Panc1 (cell line): ENCODE measurements at regions not wholly inside any gene's neighbourhood (a gene's known extent, or its start where the extent isn't known, plus 50 kb on each side); places are given as distances from the start of the nearest gene placed in this dataset.

Experiments
- ATAC-seq: fragments of 200-7000 bp; cut with Tn5 transposase; 2 replicates; pipeline ENCODE4 v1.9.1; 2020; ENCODE audit warnings: mild to moderate bottlenecking, moderate library complexity
- BruUV-seq: library from RNA; stranded (reverse); fragments of 400-500 nt; replicated peaks from 2 replicates; lab custom pipeline; 2021; lab: Mats Ljungman, UMichigan
- CTCF ChIA-PET: fragments of 300-600 bp; sonication (Branson Sonifier 250); formaldehyde crosslinking; loops from one replicate; lab custom pipeline; 2022; ENCODE audit warnings: antibody characterized with exemption; lab: Charles Lee
- POLR2A ChIA-PET: fragments of 300-600 bp; sonication (Branson Sonifier 250); formaldehyde crosslinking; loops from one replicate; lab custom pipeline; 2022; ENCODE audit warnings: antibody characterized with exemption; lab: Charles Lee
- DNase-seq: peaks from one replicate; pipeline ENCODE4 v3.0.0-alpha.2; 2010; ENCODE audit warnings: low read depth, low spot score
- H3K27ac ChIP-seq: 2 replicates; pipeline ENCODE4 v1.5.1; 2011; ENCODE audit warnings: mild to moderate bottlenecking, low read length, inconsistent platforms
- H3K27me3 ChIP-seq: fragments of 200-500 bp; sonication (Bioruptor generic); 2 replicates; pipeline ENCODE4 v1.6.0; 2014; ENCODE audit warnings: low read length, inconsistent platforms; ENCODE audit not compliant: control insufficient read depth, insufficient read depth
- H3K36me3 ChIP-seq: fragments of 200-500 bp; sonication (Bioruptor generic); 2 replicates; pipeline ENCODE4 v1.5.1; 2014; ENCODE audit warnings: inconsistent platforms, mild to moderate bottlenecking, low read length, moderate library complexity; ENCODE audit not compliant: control insufficient read depth, insufficient read depth
- H3K4me1 ChIP-seq: 2 replicates; pipeline ENCODE4 v1.5.1; 2011; ENCODE audit warnings: inconsistent platforms, mild to moderate bottlenecking, low read length, moderate library complexity; ENCODE audit not compliant: control insufficient read depth, insufficient read depth
- H3K4me3 ChIP-seq, 2 experiments: 2 replicates each; pipeline ENCODE4 v1.5.1; 2011 to 2012; ENCODE audit warnings: low read depth in 2 of 2, low read length in 2 of 2, mild to moderate bottlenecking in 2 of 2, inconsistent platforms in 1 of 2, moderate library complexity in 1 of 2
- H3K9me3 ChIP-seq: fragments of 200-500 bp; sonication (Bioruptor generic); 2 replicates; pipeline ENCODE4 v1.5.1; 2014; ENCODE audit warnings: low read depth, mild to moderate bottlenecking, inconsistent platforms, low read length, moderate library complexity; ENCODE audit not compliant: control insufficient read depth, insufficient read depth
- POLR2AphosphoS5 ChIP-seq: IDR thresholded peaks from 2 replicates; pipeline ENCODE4 v1.6.1; 2012; ENCODE audit warnings: mild to moderate bottlenecking, low read depth, low read length, moderate library complexity
- REST ChIP-seq, 2 experiments: IDR thresholded peaks; 2 replicates each; pipeline ENCODE4 v1.6.1; 2011 to 2012; ENCODE audit warnings: low read depth in 2 of 2, control low read depth in 1 of 2, low read length in 1 of 2, mild to moderate bottlenecking in 1 of 2, moderate library complexity in 1 of 2; ENCODE audit not compliant: insufficient read depth in 1 of 2
- SIN3A ChIP-seq: IDR thresholded peaks from 2 replicates; pipeline ENCODE4 v1.6.1; 2012; ENCODE audit warnings: low read depth, mild to moderate bottlenecking, low read length, moderate library complexity, borderline replicate concordance; ENCODE audit not compliant: insufficient read depth
- TCF7L2 ChIP-seq: IDR thresholded peaks from 2 replicates; pipeline ENCODE4 v1.6.1; 2011; ENCODE audit warnings: mild to moderate bottlenecking, low read depth, low read length, inconsistent platforms
- in situ Hi-C: cut with HindIII; loops from 2 replicates; pipeline ENCODE4 v1.10.0; 2016; ENCODE audit warnings: low sequenced_read_pairs, low pct_unique_long_range_greater_than_20kb
- intact Hi-C: fragments of 100-400 bp; cut with micrococcal nuclease; formaldehyde crosslinking; loops from one replicate; pipeline ENCODE4 v1.10.0; 2022; ENCODE audit not compliant: unreplicated experiment
- TF ChIP-seq, protein P1 (sequence below): fragments of 450-650 bp; IDR thresholded peaks from 2 replicates; pipeline ENCODE4 v1.5.1; 2017; ENCODE audit warnings: mild to moderate bottlenecking

- H3K9me3 ChIP-seq: no peaks in the 10 kb centered on the region
- no peaks in the 10 kb centered on the region for H3K36me3 ChIP-seq
- DNase-seq (no peak), ATAC-seq (no peak)
- in situ Hi-C loops: no loop called here
- no peaks in the 10 kb centered on the region for H3K27me3 ChIP-seq
- no peaks in the 10 kb centered on the region for H3K4me1 ChIP-seq
- ChIA-PET POLR2A (no interaction called here), CTCF (no interaction called here)
- H3K27ac ChIP-seq: no peak overlapping the region
- H3K4me3 ChIP-seq: no peak overlapping the region
- no TSS peak for BruUV-seq
- intact Hi-C loops: no loop called here
- TF ChIP-seq REST (IDR thresholded peaks at IDR 0.05; ENCODE audit: insufficient read depth in 1 of 2, low read depth in 2 of 2, low read length in 1 of 2) (no peak), TCF7L2 (no peak), POLR2AphosphoS5 (no peak), SIN3A (no peak)
- TF ChIP-seq, protein P1, sequence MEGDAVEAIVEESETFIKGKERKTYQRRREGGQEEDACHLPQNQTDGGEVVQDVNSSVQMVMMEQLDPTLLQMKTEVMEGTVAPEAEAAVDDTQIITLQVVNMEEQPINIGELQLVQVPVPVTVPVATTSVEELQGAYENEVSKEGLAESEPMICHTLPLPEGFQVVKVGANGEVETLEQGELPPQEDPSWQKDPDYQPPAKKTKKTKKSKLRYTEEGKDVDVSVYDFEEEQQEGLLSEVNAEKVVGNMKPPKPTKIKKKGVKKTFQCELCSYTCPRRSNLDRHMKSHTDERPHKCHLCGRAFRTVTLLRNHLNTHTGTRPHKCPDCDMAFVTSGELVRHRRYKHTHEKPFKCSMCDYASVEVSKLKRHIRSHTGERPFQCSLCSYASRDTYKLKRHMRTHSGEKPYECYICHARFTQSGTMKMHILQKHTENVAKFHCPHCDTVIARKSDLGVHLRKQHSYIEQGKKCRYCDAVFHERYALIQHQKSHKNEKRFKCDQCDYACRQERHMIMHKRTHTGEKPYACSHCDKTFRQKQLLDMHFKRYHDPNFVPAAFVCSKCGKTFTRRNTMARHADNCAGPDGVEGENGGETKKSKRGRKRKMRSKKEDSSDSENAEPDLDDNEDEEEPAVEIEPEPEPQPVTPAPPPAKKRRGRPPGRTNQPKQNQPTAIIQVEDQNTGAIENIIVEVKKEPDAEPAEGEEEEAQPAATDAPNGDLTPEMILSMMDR: no peak
These were observed 55.4 kb upstream of the SLC10A7 start for GRCh38 chr4:146577111-146577510.

DNA sequence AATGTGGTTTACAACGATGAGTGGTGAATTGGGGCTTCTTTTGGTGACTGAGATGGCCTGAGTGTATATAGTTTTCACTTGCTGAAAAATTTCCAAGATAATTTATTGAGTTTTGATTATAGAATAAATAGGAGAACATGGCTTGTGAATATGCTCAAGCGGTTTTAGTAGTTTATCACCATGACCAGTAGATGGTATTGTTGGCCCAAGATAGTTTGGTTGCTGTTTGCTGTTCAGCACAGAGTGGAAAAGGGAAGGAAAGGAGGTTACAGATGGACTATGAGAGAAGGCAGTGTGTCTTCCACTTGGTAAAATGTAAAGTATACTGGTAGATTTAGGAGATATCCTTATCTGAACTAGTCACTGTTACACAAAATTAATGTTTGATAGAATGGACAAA lies 55.8 kb upstream of the POU4F2 start:
- in situ Hi-C loops (no loop called here), intact Hi-C loops (no loop called here)
- ATAC-seq: no peak
- H3K9me3 ChIP-seq: no peaks in the 10 kb centered on the region
- H3K36me3 ChIP-seq: no peaks in the 10 kb centered on the region
- H3K27ac ChIP-seq: no peak overlapping the region
- H3K27me3 ChIP-seq: no peaks in the 10 kb centered on the region
- no peaks in the 10 kb centered on the region for H3K4me1 ChIP-seq
- ChIA-PET CTCF (no interaction called here), POLR2A (no interaction called here)
- no peak for TF ChIP-seq REST (IDR thresholded peaks at IDR 0.05; ENCODE audit: insufficient read depth in 1 of 2, low read depth in 2 of 2, low read length in 1 of 2)
- no peak for TF ChIP-seq SIN3A
- TF ChIP-seq, protein P1: no peak; the same call in 1 of the 2 replicates
- no peak for TF ChIP-seq POLR2AphosphoS5
- TF ChIP-seq TCF7L2: no peak
- BruUV-seq: no TSS peak
- H3K4me3 ChIP-seq: no peak overlapping the region
- no peak for DNase-seq
